HG03571 (cell line): ENCODE measurements at regions not wholly inside any gene's neighbourhood (a gene's known extent, or its start where the extent isn't known, plus 50 kb on each side); places are given as distances from the start of the nearest gene placed in this dataset.

ENCODE experiments used
- ATAC-seq: cut with Tn5 transposase; IDR thresholded peaks from one replicate; pipeline ENCODE4 v1.9.1; 2021; ENCODE audit not compliant: unreplicated experiment

GRCh38 chr1:218967836-218968235 is 205.8 kb upstream of the LYPLAL1 start:
- ATAC-seq: no peak

- ATAC-seq: no peak
These were observed 204.7 kb upstream of the LYPLAL1 start for GRCh38 chr1:218969006-218969405.

GRCh38 chr1:218970397-218970990 is 203.2 kb upstream of the LYPLAL1 start:
- no peak for ATAC-seq

- no peak for ATAC-seq
These were observed 202.5 kb upstream of the LYPLAL1 start for GRCh38 chr1:218971156-218971555.

GRCh38 chr1:218980881-218981280 is 192.8 kb upstream of the LYPLAL1 start:
- no peak for ATAC-seq

GRCh38 chr1:218982482-218982881 is 191.2 kb upstream of the LYPLAL1 start:
- ATAC-seq: no peak

GRCh38 chr1:218983433-218983832 is 190.2 kb upstream of the LYPLAL1 start:
- ATAC-seq: no peak

GRCh38 chr1:218983848-218984247 is 189.8 kb upstream of the LYPLAL1 start:
- ATAC-seq: no peak

- ATAC-seq: no peak
These were observed 188.2 kb upstream of the LYPLAL1 start for GRCh38 chr1:218985424-218985984.

- no peak for ATAC-seq
These were observed 186.9 kb upstream of the LYPLAL1 start for GRCh38 chr1:218986816-218987215.

GRCh38 chr1:218990019-218990418 is 183.7 kb upstream of the LYPLAL1 start:
- ATAC-seq: no peak

- ATAC-seq: no peak
These were observed 182.6 kb upstream of the LYPLAL1 start for GRCh38 chr1:218991089-218991488.

- ATAC-seq: no peak
These were observed 179.1 kb upstream of the LYPLAL1 start for GRCh38 chr1:218994615-218995014.

- ATAC-seq: no peak
These were observed 178.5 kb upstream of the LYPLAL1 start for GRCh38 chr1:218995091-218995665.

- no peak for ATAC-seq
These were observed 177.3 kb upstream of the LYPLAL1 start for GRCh38 chr1:218996362-218996761.

GRCh38 chr1:219000005-219000404 is 173.7 kb upstream of the LYPLAL1 start:
- ATAC-seq: no peak

- no peak for ATAC-seq
These were observed 173.0 kb upstream of the LYPLAL1 start for GRCh38 chr1:219000631-219001030.

- no peak for ATAC-seq
These were observed 163.0 kb upstream of the LYPLAL1 start for GRCh38 chr1:219010720-219011119.

- no peak for ATAC-seq
These were observed 153.3 kb upstream of the LYPLAL1 start for GRCh38 chr1:219020386-219020785.

GRCh38 chr1:219020846-219021245 is 152.8 kb upstream of the LYPLAL1 start:
- ATAC-seq: no peak

- ATAC-seq: no peak
These were observed 146.5 kb upstream of the LYPLAL1 start for GRCh38 chr1:219027146-219027673.

- no peak for ATAC-seq
These were observed 141.9 kb upstream of the LYPLAL1 start for GRCh38 chr1:219031809-219032208.

GRCh38 chr1:219038398-219038797 is 135.3 kb upstream of the LYPLAL1 start:
- no peak for ATAC-seq
